ENCODE measurements at regions not wholly inside any gene's neighbourhood (a gene's known extent, or its start where the extent isn't known, plus 50 kb on each side); places are given as distances from the start of the nearest gene placed in this dataset.

GRCh38 chr2:219987830-219988229 lies 360.4 kb downstream of the SLC4A3 start:
- no peak for TF ChIP-seq ZNF138 (CRISPR knock-in tag; conservative IDR thresholded peaks at IDR 0.05)
- TF ChIP-seq CREB1 (CRISPR knock-in tag; IDR thresholded peaks at IDR 0.05): no peak
- no peak for TF ChIP-seq CTCF (IDR thresholded peaks at IDR 0.05)

Measured in WTC11 (cell line).